Endothelial cell of hepatic sinusoid (primary cell): ENCODE measurements at regions not wholly inside any gene's neighbourhood (a gene's known extent, or its start where the extent isn't known, plus 50 kb on each side); places are given as distances from the start of the nearest gene placed in this dataset.
"Not testable (repeated sequence)": the region's sequence is repeated elsewhere in the genome, so short reads cannot be mapped to it uniquely, and the experiment has no call there.

Experiments used
- in situ Hi-C: cut with HindIII; loops from 2 replicates; pipeline ENCODE4 v1.10.0; 2017; ENCODE audit warnings: low sequenced_read_pairs

DNA sequence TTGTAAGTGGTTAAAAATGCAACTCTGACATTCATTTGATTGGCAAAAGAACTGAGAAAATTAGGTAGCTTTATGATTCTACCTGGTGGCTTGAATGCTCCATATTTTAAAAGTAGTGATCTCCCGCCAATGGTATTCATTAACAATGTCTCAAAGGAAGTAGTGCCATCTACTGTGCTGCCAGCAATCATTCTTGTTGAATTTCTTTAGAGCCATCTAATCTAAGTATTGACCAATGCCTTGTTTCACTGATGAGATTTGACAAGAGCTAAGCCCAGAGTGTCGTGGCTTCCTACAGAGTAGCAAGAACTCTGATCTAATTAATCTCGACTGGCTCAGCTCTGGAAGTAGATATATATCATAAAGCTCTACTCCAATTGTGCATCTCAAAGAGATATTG lies 696.7 kb downstream of the C6orf118 start:
- in situ Hi-C loops = no loop called here

DNA sequence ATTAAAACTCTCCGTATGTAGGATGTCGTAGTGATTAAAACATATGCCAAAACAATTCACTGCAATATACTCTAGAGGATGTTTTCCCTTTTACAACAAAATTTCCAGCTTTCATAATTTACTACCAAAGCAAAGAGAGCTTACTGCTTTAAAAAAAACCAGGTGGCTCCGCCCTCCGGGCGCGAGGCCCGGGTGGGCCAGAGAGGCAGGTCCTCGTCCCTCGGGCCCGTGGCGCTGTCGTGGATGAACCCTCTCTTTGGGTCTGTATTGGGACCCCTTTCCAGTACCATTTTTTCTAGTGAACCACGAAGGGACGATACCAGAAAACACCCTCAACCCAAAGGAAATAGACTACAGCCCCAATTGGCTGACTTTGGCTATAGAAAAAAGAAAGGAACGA lies 698.5 kb downstream of the C6orf118 start:
- in situ Hi-C loops = not testable (repeated sequence)

GRCh38 chr6:164602415-164602814 lies 707.0 kb downstream of the C6orf118 start:
- in situ Hi-C loops = loop anchor here (10.0 kb wide), 1 partner anchor 1158 kb away; no protein-coding TSS in a partner anchor

DNA sequence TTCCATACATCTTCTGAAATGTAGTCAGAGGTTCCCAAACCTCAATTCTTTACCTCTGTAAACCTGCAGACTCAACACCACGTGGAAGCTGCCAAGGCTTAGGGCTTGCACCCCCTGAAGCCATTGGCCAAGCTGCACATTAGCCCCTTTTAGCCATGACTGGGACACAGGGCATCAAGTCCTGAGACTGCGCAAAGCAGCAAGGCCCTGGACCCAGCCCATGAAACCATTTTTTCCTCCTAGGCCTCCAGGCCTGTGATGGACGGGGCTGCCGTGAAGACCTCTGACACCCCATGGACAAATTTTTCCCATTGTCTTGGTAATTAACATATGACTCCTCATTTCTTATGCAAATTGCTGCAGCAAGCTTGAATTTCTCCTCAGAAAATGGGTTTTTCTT lies 727.8 kb downstream of the C6orf118 start:
- in situ Hi-C loops = no loop called here

DNA sequence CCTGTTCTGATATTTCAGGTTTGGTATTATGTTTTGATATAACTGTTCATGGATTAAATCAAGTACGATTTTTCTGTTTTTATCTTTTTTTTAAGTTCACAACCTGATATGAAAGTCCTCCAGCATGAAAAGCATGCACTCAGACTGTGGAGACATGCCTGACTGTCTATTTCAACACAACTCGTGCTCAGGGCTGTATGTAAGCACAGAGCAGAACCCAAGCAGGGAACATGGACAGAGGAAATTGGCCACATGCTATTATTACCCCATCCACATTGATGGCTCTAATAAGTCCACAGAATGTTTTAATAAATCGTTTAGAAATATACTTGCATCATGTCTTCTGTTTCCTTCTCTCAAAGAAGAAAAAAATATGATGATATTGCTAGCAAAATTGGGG lies 730.4 kb downstream of the C6orf118 start:
- in situ Hi-C loops = no loop called here

DNA sequence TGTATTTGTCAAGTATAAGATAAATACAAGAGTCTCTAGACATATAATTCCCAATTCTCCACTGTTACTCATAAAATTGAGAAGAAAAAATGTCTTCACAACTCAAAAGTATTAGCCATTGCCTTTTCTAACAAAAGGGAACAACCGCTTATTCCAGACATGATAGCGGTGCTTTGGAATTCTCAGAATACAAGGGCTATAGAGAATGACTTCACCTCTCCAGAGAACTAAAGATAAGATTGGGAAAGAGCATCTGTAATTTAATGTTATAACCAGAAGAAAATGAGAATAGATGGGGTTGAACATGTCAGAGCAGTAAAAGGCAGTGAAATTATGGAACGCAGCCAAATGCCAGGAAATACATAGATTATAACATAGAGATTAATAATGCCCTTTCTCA lies 730.8 kb downstream of the C6orf118 start:
- in situ Hi-C loops = no loop called here

GRCh38 chr6:164570801-164571200 lies 738.6 kb downstream of the C6orf118 start:
- in situ Hi-C loops = no loop called here

DNA sequence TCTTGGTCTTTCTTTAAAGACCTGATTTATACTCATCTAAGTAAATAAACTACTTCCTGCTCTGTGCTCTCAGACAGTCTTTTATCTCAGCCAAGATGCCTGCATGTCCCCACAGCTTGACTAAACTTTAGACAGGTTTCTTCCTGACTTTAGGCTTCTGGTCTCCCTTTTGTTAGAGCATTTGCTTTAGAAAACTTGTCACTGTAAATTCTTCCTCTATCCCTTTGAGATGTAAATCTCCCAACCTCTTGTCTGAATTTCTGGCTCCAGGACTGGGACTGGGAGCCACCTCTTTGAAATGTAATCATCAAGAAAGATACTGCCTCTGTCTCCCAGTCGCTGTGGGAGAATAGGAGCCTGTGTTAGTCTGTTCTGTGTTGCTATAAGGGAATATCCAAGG lies 739.9 kb downstream of the C6orf118 start:
- in situ Hi-C loops = no loop called here

DNA sequence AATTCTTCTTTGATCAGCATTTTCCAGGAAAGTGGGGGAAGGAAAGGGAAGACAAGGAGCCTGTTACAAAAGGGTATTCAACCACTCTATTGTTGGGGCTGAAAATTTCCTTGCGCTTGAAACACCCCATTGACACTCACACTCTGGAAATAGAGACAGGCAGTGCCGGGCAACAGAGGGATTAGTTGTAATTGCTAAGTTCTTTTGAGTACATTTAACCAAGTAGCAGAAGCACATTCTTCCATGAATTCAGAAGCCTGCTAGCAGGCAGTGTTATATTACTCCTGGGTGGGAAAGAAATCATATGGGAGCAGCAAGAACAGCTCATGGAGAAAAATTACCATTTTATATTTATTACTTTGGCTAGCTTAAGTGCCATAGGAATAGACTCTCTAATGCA lies 745.5 kb downstream of the C6orf118 start:
- in situ Hi-C loops = no loop called here

DNA sequence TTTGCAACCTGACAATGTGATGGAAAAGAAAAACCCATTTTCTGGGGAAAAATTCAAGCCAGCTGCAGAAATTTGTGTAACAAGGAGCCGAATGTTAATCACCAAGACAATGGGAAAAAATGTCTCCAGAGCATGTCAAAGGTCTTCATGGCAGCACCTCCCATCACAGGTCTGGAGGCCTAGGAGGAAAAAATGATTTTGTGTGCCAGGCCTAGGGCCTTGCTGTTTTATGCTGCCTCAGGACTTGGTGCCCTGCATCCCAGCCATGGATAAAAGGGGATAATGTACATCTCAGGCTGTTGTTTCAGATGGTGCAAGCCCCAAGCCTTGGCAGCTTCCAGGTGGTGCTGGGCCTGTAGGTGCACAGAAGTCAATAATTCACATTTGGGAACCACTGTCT lies 747.7 kb downstream of the C6orf118 start:
- in situ Hi-C loops = no loop called here

- in situ Hi-C loops = no loop called here
Measured at GRCh38 chr6:164554700-164555476, 754.5 kb downstream of the C6orf118 start.

GRCh38 chr6:164554226-164554625 lies 755.2 kb downstream of the C6orf118 start:
- in situ Hi-C loops = no loop called here

DNA sequence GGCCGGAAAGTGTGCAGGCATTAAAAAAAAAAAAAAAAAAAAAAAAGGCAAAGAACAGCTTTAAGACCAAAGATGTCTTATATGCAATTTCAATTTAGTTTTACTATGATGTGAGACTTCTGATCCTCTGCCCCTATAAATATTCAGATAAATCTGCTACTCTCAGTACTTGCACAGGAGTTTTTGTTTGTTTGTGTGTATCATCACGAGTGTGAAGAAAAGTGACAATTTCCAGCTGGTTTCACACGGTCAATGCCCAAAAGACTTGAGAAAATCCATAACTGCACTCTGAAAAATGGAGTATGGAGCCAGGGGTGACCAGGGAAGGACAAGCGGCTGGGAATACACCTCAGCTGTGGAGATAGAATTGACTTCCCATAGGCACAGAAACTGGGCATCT lies 757.7 kb downstream of the C6orf118 start:
- in situ Hi-C loops = no loop called here

GRCh38 chr6:164547076-164547475 lies 762.3 kb downstream of the C6orf118 start:
- in situ Hi-C loops = no loop called here

- in situ Hi-C loops = no loop called here
Measured at GRCh38 chr6:164546263-164546662, 763.1 kb downstream of the C6orf118 start.

GRCh38 chr6:164534070-164534766 lies 775.2 kb downstream of the C6orf118 start:
- in situ Hi-C loops = no loop called here

DNA sequence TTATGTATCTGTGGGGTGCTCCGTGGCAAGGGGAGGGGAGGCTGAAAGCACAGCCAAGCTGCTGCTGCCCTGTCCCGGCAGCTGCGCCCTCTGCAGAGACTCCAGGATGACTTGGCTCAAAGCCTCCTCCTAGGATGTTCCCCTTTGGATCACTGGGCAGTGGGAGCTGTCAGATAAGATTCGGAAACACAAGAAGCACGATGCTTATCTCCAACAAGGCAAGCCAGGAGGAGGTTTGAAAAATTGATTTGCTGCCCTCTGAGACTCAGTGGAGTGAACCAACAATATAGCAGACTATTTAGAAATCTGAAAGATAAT lies 776.4 kb downstream of the C6orf118 start:
- in situ Hi-C loops = no loop called here

- in situ Hi-C loops = no loop called here
Measured at GRCh38 chr6:164532198-164533044, 777.0 kb downstream of the C6orf118 start.

DNA sequence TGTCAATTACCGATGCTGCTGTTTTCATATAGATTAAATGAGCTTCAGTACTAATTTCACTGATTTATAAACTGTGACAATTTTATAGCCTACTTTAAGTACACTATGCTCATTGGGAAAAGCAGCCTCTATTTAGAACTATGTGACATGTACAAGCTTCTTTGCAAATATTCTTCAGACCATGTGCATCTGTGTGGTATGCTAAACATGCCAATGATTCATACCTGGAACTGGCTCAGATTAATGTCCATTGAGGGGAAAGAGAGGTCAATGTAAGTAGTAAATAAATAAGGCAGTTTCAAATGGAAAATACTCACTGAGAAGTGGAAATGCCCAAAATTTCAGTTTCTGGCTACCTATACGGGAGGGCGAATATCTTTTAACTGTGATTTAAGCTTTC lies 777.7 kb downstream of the C6orf118 start:
- in situ Hi-C loops = no loop called here

- in situ Hi-C loops = no loop called here
Measured at GRCh38 chr6:164528539-164528938, 780.9 kb downstream of the C6orf118 start.

GRCh38 chr6:164523087-164523654 lies 786.2 kb downstream of the C6orf118 start:
- in situ Hi-C loops = no loop called here
